HCT116 (cell line): ENCODE measurements at regions not wholly inside any gene's neighbourhood (a gene's known extent, or its start where the extent isn't known, plus 50 kb on each side); places are given as distances from the start of the nearest gene placed in this dataset.

Experiments used
- ATAC-seq: fragments of 200-7000 bp; cut with Tn5 transposase; 2 replicates; pipeline ENCODE4 v1.9.1; 2020; ENCODE audit warnings: mild to moderate bottlenecking, moderate library complexity
- BruUV-seq: library from RNA; stranded (reverse); fragments of 400-500 nt; replicated peaks from 2 replicates; lab custom pipeline; 2021; lab: Mats Ljungman, UMichigan
- CTCF ChIA-PET: fragments of 300-600 bp; sonication (Branson Sonifier 250); formaldehyde crosslinking; loops from one replicate; lab custom pipeline; 2021; ENCODE audit warnings: antibody characterized with exemption; lab: Charles Lee
- POLR2A ChIA-PET: fragments of 300-600, 350-600 bp; sonication (Branson Sonifier 250); formaldehyde crosslinking; loops from one replicate; lab custom pipeline; 2021; ENCODE audit warnings: antibody characterized with exemption; lab: Charles Lee
- RAD21 ChIA-PET, 2 experiments: fragments of 300-600 bp; sonication (Branson Sonifier 250); formaldehyde crosslinking; loops; one replicate each; lab custom pipeline; 2023; ENCODE audit warnings: low total read pairs in 2 of 2; ENCODE audit not compliant: uncharacterized antibody in 2 of 2, unreplicated experiment in 2 of 2, low non-redundant PET in 1 of 2; lab: Charles Lee
- DNase-seq: peaks from one replicate; pipeline ENCODE4 v3.0.0-alpha.2; 2010; ENCODE audit warnings: low read depth, low spot score
- H2AFZ ChIP-seq: fragments of 200-600 bp; shearing (Covaris generic), sonication (generic); 2 replicates; pipeline ENCODE4 v1.6.1; 2017; ENCODE audit warnings: low read depth, mixed run types, mixed read lengths, antibody characterized with exemption, low read length; ENCODE audit not compliant: poor library complexity, severe bottlenecking
- H3K27ac ChIP-seq: 2 replicates; pipeline ENCODE4 v1.5.1; 2012; ENCODE audit warnings: low read depth, low read length
- H3K27me3 ChIP-seq: fragments of 200-600 bp; sonication (generic); 2 replicates; pipeline ENCODE4 v1.6.1; 2016; ENCODE audit warnings: mixed run types, low read length, mixed read lengths; ENCODE audit not compliant: insufficient read depth
- H3K36me3 ChIP-seq, 2 experiments: fragments of 200-500 bp in 1 of 2; fragments of 200-600 bp in 1 of 2; sonication (Bioruptor generic) in 1 of 2; sonication (generic) in 1 of 2; 2 replicates each; pipeline versions ENCODE4 v1.5.1 to v1.6.1; 2014 to 2016; ENCODE audit warnings: low read length in 2 of 2, inconsistent platforms in 1 of 2, mixed read lengths in 1 of 2, mixed run types in 1 of 2; ENCODE audit not compliant: insufficient read depth in 2 of 2, control insufficient read depth in 1 of 2
- H3K4me1 ChIP-seq, 2 experiments: fragments of 200-600 bp in 1 of 2; sonication (generic) in 1 of 2; 2 replicates each; pipeline versions ENCODE4 v1.5.1 to v1.6.1; 2012 to 2017; ENCODE audit warnings: low read length in 2 of 2, inconsistent platforms in 1 of 2, mild to moderate bottlenecking in 1 of 2, mixed read lengths in 1 of 2, mixed run types in 1 of 2, moderate library complexity in 1 of 2; ENCODE audit not compliant: insufficient read depth in 2 of 2, control insufficient read depth in 1 of 2
- H3K4me2 ChIP-seq: fragments of 200-600 bp; sonication (generic); 2 replicates; pipeline ENCODE4 v1.6.1; 2017; ENCODE audit warnings: mixed run types, low read length, mixed read lengths
- H3K4me3 ChIP-seq, 2 experiments: fragments of 200-600 bp in 1 of 2; sonication (generic) in 1 of 2; replicated peaks in 1 of 2; 2 replicates each; pipeline ENCODE4 v1.5.1; 2011 to 2016; ENCODE audit warnings: low read length in 2 of 2, control low read depth in 1 of 2, low read depth in 1 of 2, mild to moderate bottlenecking in 1 of 2, mixed read lengths in 1 of 2, mixed run types in 1 of 2
- H3K79me2 ChIP-seq: fragments of 200-600 bp; sonication (generic); 2 replicates; pipeline ENCODE4 v1.6.1; 2017; ENCODE audit warnings: mild to moderate bottlenecking, mixed run types, low read length, moderate library complexity, mixed read lengths; ENCODE audit not compliant: insufficient read depth
- H3K9ac ChIP-seq: fragments of 200-600 bp; sonication (generic); 2 replicates; pipeline ENCODE4 v1.6.1; 2016; ENCODE audit warnings: low read length, mixed read lengths
- H3K9me2 ChIP-seq: fragments of 200-600 bp; sonication (generic), shearing (Covaris generic); 2 replicates; pipeline ENCODE4 v1.6.1; 2017; ENCODE audit warnings: mixed run types, mild to moderate bottlenecking, moderate library complexity; ENCODE audit not compliant: insufficient read depth
- H3K9me3 ChIP-seq, 2 experiments: fragments of 200-500 bp in 1 of 2; fragments of 200-600 bp in 1 of 2; sonication (Bioruptor generic) in 1 of 2; sonication (generic) in 1 of 2; 2 replicates each; pipeline ENCODE4 v1.6.1; 2014 to 2017; ENCODE audit warnings: low read length in 2 of 2, mixed read lengths in 2 of 2, inconsistent platforms in 1 of 2, low read depth in 1 of 2, mild to moderate bottlenecking in 1 of 2, mixed run types in 1 of 2, moderate library complexity in 1 of 2; ENCODE audit not compliant: control insufficient read depth in 1 of 2, insufficient read depth in 1 of 2
- H4K20me1 ChIP-seq: fragments of 200-600 bp; sonication (generic), shearing (Covaris generic); 2 replicates; pipeline ENCODE4 v1.6.1; 2017; ENCODE audit warnings: mixed run types, mild to moderate bottlenecking, moderate library complexity; ENCODE audit not compliant: insufficient read depth
- ATF3 ChIP-seq: IDR thresholded peaks from 2 replicates; pipeline ENCODE4 v1.6.1; 2012
- CBX3 ChIP-seq: IDR thresholded peaks from 2 replicates; pipeline ENCODE4 v1.6.1; 2012; ENCODE audit warnings: low read depth
- ELF1 ChIP-seq: IDR thresholded peaks from 2 replicates; pipeline ENCODE4 v1.6.1; 2012; ENCODE audit warnings: low read depth, borderline replicate concordance
- EZH2phosphoT487 ChIP-seq: fragments of 200-600 bp; IDR thresholded peaks from 2 replicates; pipeline ENCODE4 v1.6.1; 2018; ENCODE audit warnings: antibody characterized with exemption, borderline replicate concordance
- POLR2A ChIP-seq: IDR thresholded peaks from 2 replicates; pipeline ENCODE4 v1.7.0; 2011; ENCODE audit warnings: borderline replicate concordance; ENCODE audit not compliant: insufficient read depth, insufficient read length; ENCODE audit errors: extremely low read depth
- TCF7L2 ChIP-seq: IDR thresholded peaks from 2 replicates; pipeline ENCODE4 v1.7.0; 2011; ENCODE audit warnings: borderline replicate concordance, inconsistent platforms; ENCODE audit not compliant: insufficient read depth, insufficient read length; ENCODE audit errors: extremely low read depth
- ZBTB33 ChIP-seq: IDR thresholded peaks from 2 replicates; pipeline ENCODE4 v1.6.1; 2011; ENCODE audit warnings: mild to moderate bottlenecking, low read length, moderate library complexity; ENCODE audit not compliant: insufficient replicate concordance; ENCODE audit errors: extremely low read depth
- ZFX ChIP-seq: fragments of 450-650 bp; IDR thresholded peaks from 2 replicates; pipeline ENCODE4 v1.6.1; 2017
- ZNF274 ChIP-seq: fragments of 200-500 bp; sonication (Bioruptor generic); IDR thresholded peaks from 2 replicates; pipeline ENCODE4 v1.6.1; 2014; ENCODE audit warnings: mild to moderate bottlenecking, low read depth, low read length, inconsistent platforms
- intact Hi-C: fragments of 100-400 bp; cut with micrococcal nuclease; formaldehyde crosslinking; loops from 2 replicates; pipeline ENCODE4 v1.10.0; 2022
- TF ChIP-seq, protein P1 (sequence below): IDR thresholded peaks from 2 replicates; pipeline ENCODE4 v1.6.1; 2012

DNA sequence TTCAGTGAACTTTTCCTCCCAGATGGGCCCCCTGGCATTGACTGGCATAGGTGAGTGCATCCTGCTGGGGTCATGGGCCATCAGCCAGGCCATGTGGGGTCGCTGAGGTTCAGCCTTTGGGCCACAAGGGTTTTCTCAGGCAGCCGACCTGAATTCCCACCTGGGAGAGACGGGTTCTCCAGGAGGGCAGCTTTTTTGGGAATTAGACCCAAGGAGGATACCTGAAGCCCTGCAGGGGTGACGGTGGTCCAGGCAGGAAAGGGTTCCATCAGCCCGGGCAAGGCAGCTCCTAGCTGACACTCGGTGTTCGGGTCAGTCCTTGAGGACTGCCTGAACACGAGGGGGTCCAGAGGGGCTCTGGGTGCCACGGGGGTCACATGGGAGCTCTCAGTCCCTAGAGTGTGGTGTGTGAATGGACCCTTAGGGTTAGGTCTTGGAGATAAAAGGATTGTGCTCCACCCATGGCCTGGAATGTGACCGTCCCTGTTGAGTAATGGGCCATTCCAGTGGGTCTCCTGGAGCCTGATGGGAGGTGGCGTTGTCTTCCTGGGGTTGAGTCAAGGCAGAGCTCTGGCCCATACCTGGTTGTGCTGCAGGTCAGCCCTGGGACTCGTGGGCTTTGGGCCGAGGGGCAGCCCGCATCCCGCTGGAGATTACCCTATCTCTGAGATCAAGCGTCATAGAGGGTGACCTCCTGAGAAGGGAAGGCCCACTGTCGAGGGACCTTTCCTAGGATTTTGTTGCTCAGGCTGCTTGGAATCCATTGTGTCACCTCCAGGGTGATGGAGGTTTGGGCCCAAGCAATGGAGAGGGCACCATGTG, 192.8 kb downstream of the UBE3A start:
- peaks cover 0 to 35% of the 10 kb centered on the region in 2 experiments; a peak in 2 of 4 replicates for H3K9me3 ChIP-seq

More for the DNA sequence above, 192.8 kb downstream of the UBE3A start:
- Histone ChIP-seq H4K20me1 (no peaks in the 10 kb centered on the region), H3K4me2 (no peak overlapping the region), H3K27ac (no peak overlapping the region), H3K36me3 (no peaks in the 10 kb centered on the region), H3K9ac (no peak overlapping the region), H3K79me2 (no peaks in the 10 kb centered on the region), H2AFZ (no peak overlapping the region), H3K4me3 (no peak overlapping the region), H3K27me3 (no peaks in the 10 kb centered on the region), H3K9me2 (no peaks in the 10 kb centered on the region), H3K4me1 (no peaks in the 10 kb centered on the region)
- ATAC-seq (no peak), DNase-seq (no peak)
- intact Hi-C loops, result no loop called here
- ChIA-PET POLR2A (no interaction called here), CTCF (no interaction called here), RAD21 (no interaction called here)
- BruUV-seq, result no TSS peak
- TF ChIP-seq, protein P1, sequence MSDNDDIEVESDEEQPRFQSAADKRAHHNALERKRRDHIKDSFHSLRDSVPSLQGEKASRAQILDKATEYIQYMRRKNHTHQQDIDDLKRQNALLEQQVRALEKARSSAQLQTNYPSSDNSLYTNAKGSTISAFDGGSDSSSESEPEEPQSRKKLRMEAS, result no peak
- TF ChIP-seq TCF7L2 (no peak), ELF1 (no peak), ZNF274 (no peak), EZH2phosphoT487 (no peak), POLR2A (no peak), CBX3 (no peak), ZBTB33 (no peak), ZFX (no peak), ATF3 (no peak)
